Ishikawa (cell line): ENCODE measurements at regions not wholly inside any gene's neighbourhood (a gene's known extent, or its start where the extent isn't known, plus 50 kb on each side); places are given as distances from the start of the nearest gene placed in this dataset.

ENCODE experiments used
- CEBPB ChIP-seq: IDR thresholded peaks from 2 replicates; pipeline ENCODE4 v1.6.1; 2012
- CREB1 ChIP-seq: IDR thresholded peaks from 2 replicates; pipeline ENCODE4 v1.6.1; 2012; ENCODE audit warnings: low read depth
- EGR1 ChIP-seq: IDR thresholded peaks from 2 replicates; pipeline ENCODE4 v1.6.1; 2012
- EP300 ChIP-seq: IDR thresholded peaks from 2 replicates; pipeline ENCODE4 v1.6.1; 2012; ENCODE audit warnings: borderline replicate concordance
- MAX ChIP-seq: IDR thresholded peaks from 2 replicates; pipeline ENCODE4 v1.6.1; 2012
- RAD21 ChIP-seq: IDR thresholded peaks from 2 replicates; pipeline ENCODE4 v1.6.1; 2012; ENCODE audit warnings: low read depth
- REST ChIP-seq: IDR thresholded peaks from 2 replicates; pipeline ENCODE4 v1.6.1; 2012; ENCODE audit warnings: low read depth, mild to moderate bottlenecking
- TAF1 ChIP-seq: IDR thresholded peaks from 2 replicates; pipeline ENCODE4 v1.6.1; 2012; ENCODE audit warnings: low read depth, mild to moderate bottlenecking
- TCF12 ChIP-seq: IDR thresholded peaks from 2 replicates; pipeline ENCODE4 v1.6.1; 2012; ENCODE audit warnings: low read depth
- YY1 ChIP-seq: IDR thresholded peaks from 2 replicates; pipeline ENCODE4 v1.6.1; 2012; ENCODE audit warnings: low read depth
- ZBTB7A ChIP-seq: IDR thresholded peaks from 2 replicates; pipeline ENCODE4 v1.6.1; 2012; ENCODE audit warnings: low read depth

GRCh38 chr5:51944500-51945125 is 561.4 kb downstream of the ISL1 start:
- no peak for TF ChIP-seq REST
- no peak for TF ChIP-seq CREB1
- no peak for TF ChIP-seq EP300
- no peak for TF ChIP-seq TCF12
- TF ChIP-seq MAX = no peak
- TF ChIP-seq EGR1 = no peak
- TF ChIP-seq TAF1 = no peak
- no peak for TF ChIP-seq YY1
- no peak for TF ChIP-seq RAD21
- no peak for TF ChIP-seq ZBTB7A
- TF ChIP-seq CEBPB = no peak
